Vagina (tissue), 2 donors: ENCODE measurements at regions not wholly inside any gene's neighbourhood (a gene's known extent, or its start where the extent isn't known, plus 50 kb on each side); places are given as distances from the start of the nearest gene placed in this dataset.

Experiments
- DNase-seq, 2 donors: peaks; one replicate each; pipeline ENCODE4 v3.0.0-alpha.2; 2017; ENCODE audit errors: extremely low spot score in 2 of 2
- H3K27ac ChIP-seq: fragments of 200-600 bp; sonication (generic); one replicate; pipeline ENCODE4 v1.5.1; 2019
- H3K27me3 ChIP-seq: fragments of 200-600 bp; sonication (generic); one replicate; pipeline ENCODE4 v1.5.1; 2019
- H3K36me3 ChIP-seq, 2 donors: fragments of 200-600 bp; sonication (generic); one replicate each; pipeline ENCODE4 v1.5.1; 2017 to 2019
- H3K4me1 ChIP-seq: fragments of 200-600 bp; sonication (generic); one replicate; pipeline ENCODE4 v1.5.1; 2019
- H3K4me3 ChIP-seq, 2 donors: fragments of 200-600 bp; sonication (generic); 1 replicate in 1 of 2; 2 replicates in 1 of 2; pipeline ENCODE4 v1.5.1; 2016 to 2019
- H3K9me3 ChIP-seq: fragments of 200-600 bp; sonication (generic); one replicate; pipeline ENCODE4 v1.5.1; 2019
- POLR2A ChIP-seq, 2 donors: fragments of 450-650 bp; IDR thresholded peaks; one replicate each; pipeline ENCODE4 v1.6.1; 2017; ENCODE audit warnings: antibody characterized with exemption in 2 of 2, mild to moderate bottlenecking in 2 of 2, moderate library complexity in 2 of 2
- POLR2AphosphoS5 ChIP-seq, 2 donors: sonication (generic); formaldehyde crosslinking; IDR thresholded peaks; one replicate each; pipeline ENCODE4 v1.9.0; 2017; ENCODE audit warnings: antibody characterized with exemption in 2 of 2, mild to moderate bottlenecking in 2 of 2, low read depth in 1 of 2; ENCODE audit not compliant: insufficient read depth in 1 of 2
- intact Hi-C: fragments of 100-400 bp; cut with DNase I; formaldehyde crosslinking; loops from one replicate; pipeline ENCODE4 v1.15.1; 2023
- TF ChIP-seq, protein P1 (sequence below), 3 experiments: fragments of 450-650 bp in 2 of 3; fragments of 200-600 bp in 1 of 3; sonication (generic) in 1 of 3; IDR thresholded peaks; one replicate each; pipeline ENCODE4 v1.5.1; 2017 to 2019; ENCODE audit warnings: antibody characterized with exemption in 3 of 3, mild to moderate bottlenecking in 2 of 3, moderate library complexity in 2 of 3

DNA sequence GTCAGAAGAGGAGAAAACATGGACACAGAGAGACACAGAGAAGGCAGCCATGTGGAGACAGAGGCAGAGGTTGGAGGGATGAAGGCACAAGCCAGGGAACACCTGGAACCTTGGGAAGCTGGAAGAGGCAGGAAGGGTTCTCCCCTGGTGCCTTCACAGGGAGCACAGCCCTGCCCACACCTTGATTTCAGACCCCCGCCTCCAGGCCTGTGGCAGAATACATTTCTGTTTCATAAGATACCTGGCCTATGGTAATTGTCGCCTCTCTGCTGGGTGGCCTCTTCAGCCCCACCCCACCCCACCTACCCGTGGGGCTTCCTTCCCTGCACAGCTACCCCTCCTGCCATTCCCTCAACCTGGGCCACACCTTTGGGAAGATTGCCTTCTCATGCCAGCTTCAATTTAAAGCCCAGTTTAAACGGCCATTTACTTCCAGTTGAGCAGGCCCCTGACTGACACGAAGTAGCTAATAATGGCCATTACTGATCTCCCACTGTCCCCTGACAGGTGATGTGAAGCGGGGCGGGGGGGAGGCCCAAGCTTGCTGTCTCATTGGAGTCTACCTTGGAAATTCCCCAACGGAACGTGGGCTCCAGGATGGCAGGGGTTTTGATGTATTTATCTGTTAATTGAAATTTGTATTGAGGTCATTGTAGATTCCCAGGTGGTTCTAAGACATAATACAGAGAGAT, 291.7 kb upstream of the FOXF1 start:
- Histone ChIP-seq H3K9me3 (no peaks in the 10 kb centered on the region), H3K27ac (no peak overlapping the region), H3K4me1 (peaks cover 3% of the 10 kb centered on the region), H3K27me3 (no peaks in the 10 kb centered on the region), H3K36me3 (no peaks in the 10 kb centered on the region), H3K4me3 (no peak overlapping the region)
- TF ChIP-seq POLR2A (IDR thresholded peaks at IDR 0.05) (no peak), POLR2AphosphoS5 (IDR thresholded peaks at IDR 0.05; ENCODE audit: insufficient read depth in 1 of 2, low read depth in 1 of 2) (no peak)
- TF ChIP-seq, protein P1, sequence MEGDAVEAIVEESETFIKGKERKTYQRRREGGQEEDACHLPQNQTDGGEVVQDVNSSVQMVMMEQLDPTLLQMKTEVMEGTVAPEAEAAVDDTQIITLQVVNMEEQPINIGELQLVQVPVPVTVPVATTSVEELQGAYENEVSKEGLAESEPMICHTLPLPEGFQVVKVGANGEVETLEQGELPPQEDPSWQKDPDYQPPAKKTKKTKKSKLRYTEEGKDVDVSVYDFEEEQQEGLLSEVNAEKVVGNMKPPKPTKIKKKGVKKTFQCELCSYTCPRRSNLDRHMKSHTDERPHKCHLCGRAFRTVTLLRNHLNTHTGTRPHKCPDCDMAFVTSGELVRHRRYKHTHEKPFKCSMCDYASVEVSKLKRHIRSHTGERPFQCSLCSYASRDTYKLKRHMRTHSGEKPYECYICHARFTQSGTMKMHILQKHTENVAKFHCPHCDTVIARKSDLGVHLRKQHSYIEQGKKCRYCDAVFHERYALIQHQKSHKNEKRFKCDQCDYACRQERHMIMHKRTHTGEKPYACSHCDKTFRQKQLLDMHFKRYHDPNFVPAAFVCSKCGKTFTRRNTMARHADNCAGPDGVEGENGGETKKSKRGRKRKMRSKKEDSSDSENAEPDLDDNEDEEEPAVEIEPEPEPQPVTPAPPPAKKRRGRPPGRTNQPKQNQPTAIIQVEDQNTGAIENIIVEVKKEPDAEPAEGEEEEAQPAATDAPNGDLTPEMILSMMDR (IDR thresholded peaks at IDR 0.05) = no peak
- no peak for DNase-seq
- intact Hi-C loops = no loop called here

DNA sequence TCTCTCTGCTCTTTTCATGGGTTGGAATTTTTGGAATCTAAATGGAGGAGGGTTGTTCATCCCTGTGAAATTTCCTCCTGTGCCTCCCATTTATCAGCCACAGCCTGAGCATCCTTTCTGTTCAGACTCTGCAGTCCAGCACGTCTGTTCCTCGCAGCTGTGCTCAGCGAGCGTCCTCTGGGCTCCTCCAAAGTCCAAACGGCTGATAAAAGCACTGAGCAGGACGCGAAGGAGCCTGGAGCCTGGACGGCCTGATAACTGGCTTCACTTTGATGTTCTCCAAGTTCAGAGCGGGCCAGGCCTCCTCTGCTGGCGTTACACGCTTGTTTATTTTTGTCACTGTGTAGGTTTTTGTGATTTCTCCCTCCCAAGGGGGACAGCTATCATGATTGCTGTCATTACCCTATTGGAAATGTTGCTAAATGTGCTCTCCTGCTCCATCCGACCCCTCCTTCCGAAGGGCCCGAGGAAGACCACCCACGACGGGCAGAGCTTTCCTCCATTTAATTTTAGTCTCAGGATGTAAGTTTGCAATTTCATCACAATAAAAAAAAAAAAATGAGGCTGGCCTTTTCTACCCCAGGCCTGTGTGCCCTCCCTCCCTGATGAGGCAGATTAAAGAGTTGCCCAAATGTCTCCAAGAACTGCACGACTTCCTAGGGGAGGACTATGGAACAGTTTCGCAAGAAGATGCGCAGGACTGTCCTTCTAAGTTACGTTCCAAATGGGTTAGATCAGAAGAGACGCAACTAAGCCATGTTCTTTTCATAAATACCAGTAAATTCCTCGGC, 290.5 kb upstream of the FOXF1 start:
- TF ChIP-seq POLR2A (IDR thresholded peaks at IDR 0.05) (no peak), POLR2AphosphoS5 (IDR thresholded peaks at IDR 0.05; ENCODE audit: insufficient read depth in 1 of 2, low read depth in 1 of 2) (no peak)
- TF ChIP-seq, protein P1 (IDR thresholded peaks at IDR 0.05) = no peak
- H3K36me3 ChIP-seq = no peaks in the 10 kb centered on the region
- H3K27ac ChIP-seq = no peak overlapping the region
- H3K4me1 ChIP-seq = peaks cover 8% of the 10 kb centered on the region
- intact Hi-C loops = loop anchor here (10.0 kb wide), 1 partner anchor 125 kb away; no protein-coding TSS in a partner anchor
- H3K9me3 ChIP-seq = no peaks in the 10 kb centered on the region
- DNase-seq = no peak
- no peak overlapping the region for H3K4me3 ChIP-seq
- no peaks in the 10 kb centered on the region for H3K27me3 ChIP-seq

GRCh38 chr16:86220561-86220960, 289.8 kb upstream of the FOXF1 start:
- intact Hi-C loops = loop anchor here (10.0 kb wide), 1 partner anchor 124 kb away; no protein-coding TSS in a partner anchor
- peaks cover 8% of the 10 kb centered on the region for H3K4me1 ChIP-seq
- H3K27me3 ChIP-seq = no peaks in the 10 kb centered on the region
- no peak for DNase-seq
- H3K27ac ChIP-seq = no peak overlapping the region
- H3K4me3 ChIP-seq = no peak overlapping the region
- no peaks in the 10 kb centered on the region for H3K9me3 ChIP-seq
- no peaks in the 10 kb centered on the region for H3K36me3 ChIP-seq
- no peak for TF ChIP-seq POLR2AphosphoS5 (IDR thresholded peaks at IDR 0.05; ENCODE audit: insufficient read depth in 1 of 2, low read depth in 1 of 2)
- no peak for TF ChIP-seq POLR2A (IDR thresholded peaks at IDR 0.05)
- TF ChIP-seq, protein P1 (IDR thresholded peaks at IDR 0.05) = no peak

DNA sequence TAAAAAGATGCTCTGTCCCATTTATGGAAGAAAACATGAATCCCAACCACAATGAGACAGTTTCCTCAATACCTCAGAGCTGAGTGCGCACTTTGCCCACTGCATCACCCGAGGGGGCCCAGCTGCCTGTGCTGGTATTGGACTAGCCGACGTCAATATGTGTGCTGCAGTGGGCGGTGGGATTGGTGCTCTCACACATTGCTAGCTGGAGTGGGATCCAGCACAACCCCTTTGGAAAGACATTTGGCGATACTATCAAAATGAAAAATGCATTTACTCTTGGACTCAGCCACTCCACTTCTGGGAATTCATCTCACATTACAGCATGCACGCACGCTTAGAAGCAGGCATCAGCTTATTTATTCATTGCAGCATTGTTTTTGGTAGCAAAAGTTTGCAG, 289.2 kb upstream of the FOXF1 start:
- Histone ChIP-seq H3K27me3 (no peaks in the 10 kb centered on the region), H3K36me3 (no peaks in the 10 kb centered on the region), H3K4me1 (peaks cover 8% of the 10 kb centered on the region), H3K27ac (no peak overlapping the region), H3K4me3 (no peak overlapping the region), H3K9me3 (no peaks in the 10 kb centered on the region)
- no peak for TF ChIP-seq POLR2AphosphoS5 (IDR thresholded peaks at IDR 0.05; ENCODE audit: insufficient read depth in 1 of 2, low read depth in 1 of 2)
- TF ChIP-seq, protein P1 (IDR thresholded peaks at IDR 0.05) = no peak
- TF ChIP-seq POLR2A (IDR thresholded peaks at IDR 0.05) = no peak
- no peak for DNase-seq
- intact Hi-C loops = loop anchor here (10.0 kb wide), 1 partner anchor 124 kb away; no protein-coding TSS in a partner anchor
